Caco-2 (cell line): ENCODE measurements at regions not wholly inside any gene's neighbourhood (a gene's known extent, or its start where the extent isn't known, plus 50 kb on each side); places are given as distances from the start of the nearest gene placed in this dataset.

Experiments
- BruUV-seq: library from RNA; stranded (reverse); fragments of 400-500 nt; replicated peaks from 2 replicates; lab custom pipeline; 2021; lab: Mats Ljungman, UMichigan
- CTCF ChIA-PET: fragments of 300-600 bp; sonication (Branson Sonifier 250); formaldehyde crosslinking; loops from one replicate; lab custom pipeline; 2022; ENCODE audit warnings: antibody characterized with exemption; lab: Charles Lee
- POLR2A ChIA-PET: fragments of 300-600 bp; sonication (Branson Sonifier 250); formaldehyde crosslinking; loops from one replicate; lab custom pipeline; 2022; ENCODE audit warnings: antibody characterized with exemption; lab: Charles Lee
- DNase-seq, 2 experiments: peaks; one replicate each; pipeline versions ENCODE4 v3.0.0 to v3.0.0-alpha.2; 2020 to 2022
- H3K27me3 ChIP-seq: replicated peaks from 2 replicates; pipeline ENCODE4 v1.6.0; 2011; ENCODE audit warnings: low read length; ENCODE audit not compliant: control insufficient read depth, insufficient read depth
- H3K36me3 ChIP-seq: 2 replicates; pipeline ENCODE4 v1.5.1; 2011; ENCODE audit warnings: low read length; ENCODE audit not compliant: control insufficient read depth, insufficient read depth
- H3K4me1 ChIP-seq: fragments of 250-450 bp; sonication (Bioruptor Pico); 2 replicates; pipeline ENCODE4 v1.5.1; 2020; ENCODE audit warnings: mild to moderate bottlenecking
- H3K4me3 ChIP-seq: 2 replicates; pipeline ENCODE4 v1.5.1; 2011; ENCODE audit warnings: low read depth, mild to moderate bottlenecking, control low read depth, low read length
- H3K9me3 ChIP-seq: fragments of 250-450 bp; sonication (Bioruptor Pico); 2 replicates; pipeline ENCODE4 v1.5.1; 2020; ENCODE audit warnings: mild to moderate bottlenecking, moderate library complexity
- H3K27ac Mint-ChIP-seq: one replicate; pipeline ENCODE4 v1.8.0; 2022; ENCODE audit warnings: mixed read lengths; ENCODE audit not compliant: unreplicated experiment
- H3K27me3 Mint-ChIP-seq: one replicate; pipeline ENCODE4 v1.8.0; 2022; ENCODE audit warnings: mixed read lengths; ENCODE audit not compliant: insufficient read depth, unreplicated experiment
- H3K36me3 Mint-ChIP-seq: one replicate; pipeline ENCODE4 v1.8.0; 2022; ENCODE audit warnings: mild to moderate bottlenecking, mixed read lengths; ENCODE audit not compliant: insufficient read depth, unreplicated experiment
- H3K4me1 Mint-ChIP-seq: one replicate; pipeline ENCODE4 v1.8.0; 2022; ENCODE audit warnings: low read depth, mixed read lengths; ENCODE audit not compliant: unreplicated experiment
- H3K4me3 Mint-ChIP-seq: one replicate; pipeline ENCODE4 v1.8.0; 2022; ENCODE audit warnings: mild to moderate bottlenecking, moderate library complexity, mixed read lengths; ENCODE audit not compliant: unreplicated experiment
- H3K9me3 Mint-ChIP-seq: one replicate; pipeline ENCODE4 v1.8.0; 2022; ENCODE audit warnings: mixed read lengths; ENCODE audit not compliant: unreplicated experiment
- CTCF ChIP-seq, 2 experiments: fragments of 200-600 bp in 1 of 2; IDR thresholded peaks; 1 replicate in 1 of 2; 2 replicates in 1 of 2; pipeline versions ENCODE4 v1.5.1 to v1.8.0; 2011 to 2022; ENCODE audit warnings: antibody characterized with exemption in 1 of 2, control low read depth in 1 of 2, inconsistent platforms in 1 of 2, low read depth in 1 of 2, low read length in 1 of 2, mild to moderate bottlenecking in 1 of 2, moderate library complexity in 1 of 2; ENCODE audit not compliant: insufficient read depth in 1 of 2, severe bottlenecking in 1 of 2, unreplicated experiment in 1 of 2
- intact Hi-C: fragments of 100-400 bp; cut with micrococcal nuclease; formaldehyde crosslinking; loops from one replicate; pipeline ENCODE4 v1.10.0; 2022; ENCODE audit not compliant: unreplicated experiment

GRCh38 chr17:70407506-70407905 lies 238.2 kb downstream of the KCNJ2 start:
- Histone ChIP-seq H3K9me3 (no peaks in the 10 kb centered on the region), H3K27me3 (no peaks in the 10 kb centered on the region), H3K4me1 (peaks cover 13% of the 10 kb centered on the region), H3K36me3 (no peaks in the 10 kb centered on the region), H3K4me3 (no peak overlapping the region)
- no peak overlapping the region for H3K4me3 Mint-ChIP-seq
- no peak for TF ChIP-seq CTCF (IDR thresholded peaks at IDR 0.05; ENCODE audit: insufficient read depth in 1 of 2, low read depth in 1 of 2, low read length in 1 of 2, severe bottlenecking in 1 of 2, unreplicated experiment in 1 of 2)
- H3K36me3 Mint-ChIP-seq = no peaks in the 10 kb centered on the region
- no peaks in the 10 kb centered on the region for H3K9me3 Mint-ChIP-seq
- no peak for DNase-seq
- H3K27ac Mint-ChIP-seq = no peak overlapping the region
- intact Hi-C loops = no loop called here
- H3K27me3 Mint-ChIP-seq = no peaks in the 10 kb centered on the region
- ChIA-PET POLR2A (no interaction called here), CTCF (no interaction called here)
- BruUV-seq = no TSS peak
- H3K4me1 Mint-ChIP-seq = peaks cover 5% of the 10 kb centered on the region

- intact Hi-C loops = no loop called here
- ChIA-PET POLR2A (no interaction called here), CTCF (no interaction called here)
- BruUV-seq = no TSS peak
- no peaks in the 10 kb centered on the region for H3K27me3 ChIP-seq
- no peak overlapping the region for H3K27ac Mint-ChIP-seq
- no peak overlapping the region for H3K4me3 Mint-ChIP-seq
- H3K27me3 Mint-ChIP-seq = no peaks in the 10 kb centered on the region
- no peaks in the 10 kb centered on the region for H3K9me3 ChIP-seq
- no peaks in the 10 kb centered on the region for H3K36me3 Mint-ChIP-seq
- no peak overlapping the region for H3K4me3 ChIP-seq
- DNase-seq = no peak
- H3K36me3 ChIP-seq = no peaks in the 10 kb centered on the region
- H3K9me3 Mint-ChIP-seq = no peaks in the 10 kb centered on the region
- H3K4me1 ChIP-seq = peaks cover 3% of the 10 kb centered on the region
- no peak for TF ChIP-seq CTCF (IDR thresholded peaks at IDR 0.05; ENCODE audit: insufficient read depth in 1 of 2, low read depth in 1 of 2, low read length in 1 of 2, severe bottlenecking in 1 of 2, unreplicated experiment in 1 of 2)
- no peaks in the 10 kb centered on the region for H3K4me1 Mint-ChIP-seq
Observed at GRCh38 chr17:70408768-70409167, 239.4 kb downstream of the KCNJ2 start.

GRCh38 chr17:70414300-70414699 lies 245.0 kb downstream of the KCNJ2 start:
- H3K4me1 Mint-ChIP-seq = peaks cover under 1% of the 10 kb centered on the region
- Histone ChIP-seq H3K9me3 (no peaks in the 10 kb centered on the region), H3K4me3 (no peak overlapping the region), H3K27me3 (no peaks in the 10 kb centered on the region), H3K36me3 (no peaks in the 10 kb centered on the region), H3K4me1 (no peaks in the 10 kb centered on the region; the same call in 1 of the 2 replicates)
- intact Hi-C loops = no loop called here
- no peaks in the 10 kb centered on the region for H3K36me3 Mint-ChIP-seq
- CTCF ChIA-PET = no interaction called here
- no peak for DNase-seq
- TF ChIP-seq CTCF (IDR thresholded peaks at IDR 0.05; ENCODE audit: insufficient read depth in 1 of 2, low read depth in 1 of 2, low read length in 1 of 2, severe bottlenecking in 1 of 2, unreplicated experiment in 1 of 2) = no peak
- no peak overlapping the region for H3K27ac Mint-ChIP-seq
- no peaks in the 10 kb centered on the region for H3K27me3 Mint-ChIP-seq
- POLR2A ChIA-PET = no interaction called here
- no TSS peak for BruUV-seq
- H3K9me3 Mint-ChIP-seq = no peaks in the 10 kb centered on the region
- H3K4me3 Mint-ChIP-seq = no peak overlapping the region
